Fibroblast of mammary gland (primary cell): ENCODE measurements at regions not wholly inside any gene's neighbourhood (a gene's known extent, or its start where the extent isn't known, plus 50 kb on each side); places are given as distances from the start of the nearest gene placed in this dataset.

ENCODE experiments used
- DNase-seq: peaks from one replicate; pipeline ENCODE4 v3.0.0-alpha.2; 2010; ENCODE audit warnings: low read depth
- H3K4me3 ChIP-seq: 2 replicates; pipeline ENCODE4 v1.5.1; 2011; ENCODE audit warnings: low read depth, mild to moderate bottlenecking, low read length, moderate library complexity; ENCODE audit not compliant: control insufficient read depth
- CTCF ChIP-seq: conservative IDR thresholded peaks from 2 replicates; pipeline ENCODE4 v1.5.1; 2011; ENCODE audit warnings: low read depth, low read length, inconsistent platforms; ENCODE audit not compliant: control insufficient read depth, insufficient read depth

DNA sequence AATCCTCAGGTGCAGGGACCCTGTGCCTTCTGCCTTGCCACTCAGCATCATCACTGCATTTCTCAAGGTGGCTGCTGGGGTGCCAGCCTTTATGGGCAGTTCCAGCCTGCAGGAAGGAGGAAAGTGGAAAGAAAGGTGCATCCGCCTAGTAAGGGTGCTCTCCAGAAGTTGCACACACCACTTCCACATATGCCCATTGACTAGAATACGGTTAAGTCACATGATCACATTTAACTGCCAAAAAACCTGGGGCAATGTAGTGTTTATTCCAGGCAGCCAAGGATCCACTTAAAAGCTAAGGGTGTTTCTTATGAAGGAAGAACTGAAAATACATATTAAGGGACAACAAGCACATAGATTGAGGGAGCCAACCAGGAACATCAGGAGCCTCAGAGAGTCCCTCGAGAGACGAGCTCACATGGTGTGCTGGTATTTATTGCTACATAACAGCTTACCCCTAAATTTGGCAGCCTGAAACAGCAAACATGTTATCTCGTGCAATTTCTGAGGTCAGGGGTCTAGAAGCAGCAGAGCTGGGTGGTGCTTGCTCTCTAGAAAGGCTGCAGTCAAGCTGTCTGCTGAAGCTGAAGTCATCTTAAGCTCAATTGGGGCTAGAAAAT is 52.0 kb upstream of the MMP2 start:
- TF ChIP-seq CTCF, result no peak
- no peak for DNase-seq
- no peak overlapping the region for H3K4me3 ChIP-seq
